HEK293 (cell line): ENCODE measurements at regions not wholly inside any gene's neighbourhood (a gene's known extent, or its start where the extent isn't known, plus 50 kb on each side); places are given as distances from the start of the nearest gene placed in this dataset.
"Not testable (repeated sequence)": the region's sequence is repeated elsewhere in the genome, so short reads cannot be mapped to it uniquely, and the experiment has no call there.

Experiments
- CTCF ChIA-PET: fragments of 350-600 bp; formaldehyde crosslinking; extraction: SDS; loops from one replicate; lab custom pipeline; 2021; ENCODE audit warnings: antibody characterized with exemption; lab: Yijun Ruan, JAX
- POLR2A ChIA-PET: fragments of 300-600 bp; formaldehyde crosslinking; extraction: SDS; loops from one replicate; lab custom pipeline; 2020; ENCODE audit warnings: antibody characterized with exemption, inconsistent platforms; lab: Yijun Ruan, JAX
- H3K27ac ChIP-seq: fragments of 200-500 bp; sonication (Bioruptor generic); 2 replicates; pipeline ENCODE4 v1.5.1; 2014; ENCODE audit warnings: low read depth, low read length, control low read depth, inconsistent platforms; ENCODE audit errors: extremely low read depth
- H3K36me3 ChIP-seq, 2 experiments: fragments of 200-500 bp in 1 of 2; sonication (Bioruptor generic) in 1 of 2; 1 replicate in 1 of 2; 2 replicates in 1 of 2; pipeline ENCODE4 v1.5.1; 2014 to 2017; ENCODE audit warnings: inconsistent platforms in 2 of 2, low read length in 2 of 2; ENCODE audit not compliant: control insufficient read depth in 2 of 2, insufficient read depth in 1 of 2
- H3K4me1 ChIP-seq: fragments of 200-500 bp; sonication (Bioruptor generic); 2 replicates; pipeline ENCODE4 v1.5.1; 2014; ENCODE audit warnings: mild to moderate bottlenecking, low read length, inconsistent platforms; ENCODE audit not compliant: control insufficient read depth, insufficient read depth
- H3K4me3 ChIP-seq: 2 replicates; pipeline ENCODE4 v1.5.1; 2011; ENCODE audit warnings: low read depth, mild to moderate bottlenecking, control low read depth, low read length, moderate library complexity
- H3K9me3 ChIP-seq: fragments of 200-500 bp; sonication (Bioruptor generic); 2 replicates; pipeline ENCODE4 v1.5.1; 2014; ENCODE audit warnings: low read depth, low read length, inconsistent platforms; ENCODE audit not compliant: control insufficient read depth, insufficient read depth
- BCL11B ChIP-seq: fragments of 450-650 bp; formaldehyde crosslinking; IDR thresholded peaks from 2 replicates; pipeline ENCODE4 v1.5.1; 2016; ENCODE audit warnings: low read depth, missing biosample characterization, missing genetic modification characterization
- HOXC10 ChIP-seq: sonication (generic); formaldehyde crosslinking; IDR thresholded peaks from 2 replicates; pipeline ENCODE4 v1.8.1; 2023; ENCODE audit warnings: mild to moderate bottlenecking, missing genetic modification reagents
- KLF9 ChIP-seq: fragments of 450-650 bp; formaldehyde crosslinking; IDR thresholded peaks from 2 replicates; pipeline ENCODE4 v1.5.1; 2016; ENCODE audit warnings: missing biosample characterization, missing genetic modification characterization, low read depth
- OSR2 ChIP-seq: fragments of 450-650 bp; formaldehyde crosslinking; IDR thresholded peaks from 2 replicates; pipeline ENCODE4 v1.5.1; 2016; ENCODE audit warnings: missing biosample characterization, missing genetic modification characterization
- SCRT1 ChIP-seq: fragments of 450-650 bp; formaldehyde crosslinking; IDR thresholded peaks from 2 replicates; pipeline ENCODE4 v1.5.1; 2016; ENCODE audit warnings: missing biosample characterization, missing genetic modification characterization, borderline replicate concordance
- SCRT2 ChIP-seq: fragments of 450-650 bp; formaldehyde crosslinking; IDR thresholded peaks from 2 replicates; pipeline ENCODE4 v1.5.1; 2016; ENCODE audit warnings: missing biosample characterization, missing genetic modification characterization
- SP3 ChIP-seq: fragments of 450-650 bp; formaldehyde crosslinking; IDR thresholded peaks from 2 replicates; pipeline ENCODE4 v1.5.1; 2016; ENCODE audit warnings: missing biosample characterization, missing genetic modification characterization
- YY1 ChIP-seq: fragments of 450-650 bp; formaldehyde crosslinking; IDR thresholded peaks from 2 replicates; pipeline ENCODE4 v1.5.1; 2018; ENCODE audit warnings: missing biosample characterization, missing genetic modification characterization
- ZIC2 ChIP-seq: fragments of 450-650 bp; formaldehyde crosslinking; IDR thresholded peaks from 2 replicates; pipeline ENCODE4 v1.5.1; 2016; ENCODE audit warnings: missing biosample characterization, missing genetic modification characterization
- ZNF114 ChIP-seq: fragments of 450-650 bp; formaldehyde crosslinking; IDR thresholded peaks from 2 replicates; pipeline ENCODE4 v1.5.0; 2017; ENCODE audit warnings: missing biosample characterization, missing genetic modification characterization
- ZNF140 ChIP-seq: fragments of 450-650 bp; formaldehyde crosslinking; IDR thresholded peaks from 2 replicates; pipeline ENCODE4 v1.5.1; 2016; ENCODE audit warnings: missing biosample characterization, missing genetic modification characterization
- ZNF2 ChIP-seq: fragments of 450-650 bp; formaldehyde crosslinking; IDR thresholded peaks from 2 replicates; pipeline ENCODE4 v1.5.1; 2016; ENCODE audit warnings: missing biosample characterization, missing genetic modification characterization
- ZNF223 ChIP-seq: fragments of 450-650 bp; formaldehyde crosslinking; IDR thresholded peaks from 2 replicates; pipeline ENCODE4 v1.5.1; 2016; ENCODE audit warnings: missing biosample characterization, missing genetic modification characterization
- ZNF23 ChIP-seq: fragments of 450-650 bp; formaldehyde crosslinking; IDR thresholded peaks from 2 replicates; pipeline ENCODE4 v1.5.1; 2016; ENCODE audit warnings: missing biosample characterization, missing genetic modification characterization, borderline replicate concordance
- ZNF24 ChIP-seq: fragments of 450-650 bp; formaldehyde crosslinking; IDR thresholded peaks from 2 replicates; pipeline ENCODE4 v1.5.1; 2016; ENCODE audit warnings: missing biosample characterization, missing genetic modification characterization
- ZNF311 ChIP-seq: fragments of 450-650 bp; formaldehyde crosslinking; IDR thresholded peaks from 2 replicates; pipeline ENCODE4 v1.5.1; 2017; ENCODE audit warnings: missing biosample characterization, missing genetic modification characterization, borderline replicate concordance
- ZNF335 ChIP-seq: fragments of 450-650 bp; formaldehyde crosslinking; conservative IDR thresholded peaks from 2 replicates; pipeline ENCODE4 v1.5.1; 2016; ENCODE audit warnings: missing biosample characterization, missing genetic modification characterization
- ZNF37A ChIP-seq: fragments of 450-650 bp; IDR thresholded peaks from 2 replicates; pipeline ENCODE4 v1.5.1; 2018; ENCODE audit warnings: missing biosample characterization, missing genetic modification characterization
- ZNF404 ChIP-seq: fragments of 450-650 bp; formaldehyde crosslinking; IDR thresholded peaks from 2 replicates; pipeline ENCODE4 v1.5.1; 2017; ENCODE audit warnings: missing biosample characterization, missing genetic modification characterization
- ZNF423 ChIP-seq: fragments of 450-650 bp; formaldehyde crosslinking; IDR thresholded peaks from 2 replicates; pipeline ENCODE4 v1.5.1; 2016; ENCODE audit warnings: missing biosample characterization, missing genetic modification characterization
- ZNF561 ChIP-seq: fragments of 450-650 bp; IDR thresholded peaks from 2 replicates; pipeline ENCODE4 v1.5.1; 2018; ENCODE audit warnings: missing biosample characterization, missing genetic modification characterization, borderline replicate concordance
- ZNF660 ChIP-seq: fragments of 450-650 bp; IDR thresholded peaks from 2 replicates; pipeline ENCODE4 v1.5.1; 2018; ENCODE audit warnings: missing biosample characterization, mild to moderate bottlenecking, missing genetic modification characterization
- ZNF792 ChIP-seq: fragments of 450-650 bp; formaldehyde crosslinking; IDR thresholded peaks from 2 replicates; pipeline ENCODE4 v1.5.1; 2016; ENCODE audit warnings: missing biosample characterization, missing genetic modification characterization
- TF ChIP-seq, protein P1 (sequence below): fragments of 450-650 bp; formaldehyde crosslinking; IDR thresholded peaks from 2 replicates; pipeline ENCODE4 v1.5.1; 2016; ENCODE audit warnings: missing biosample characterization, missing genetic modification characterization

DNA sequence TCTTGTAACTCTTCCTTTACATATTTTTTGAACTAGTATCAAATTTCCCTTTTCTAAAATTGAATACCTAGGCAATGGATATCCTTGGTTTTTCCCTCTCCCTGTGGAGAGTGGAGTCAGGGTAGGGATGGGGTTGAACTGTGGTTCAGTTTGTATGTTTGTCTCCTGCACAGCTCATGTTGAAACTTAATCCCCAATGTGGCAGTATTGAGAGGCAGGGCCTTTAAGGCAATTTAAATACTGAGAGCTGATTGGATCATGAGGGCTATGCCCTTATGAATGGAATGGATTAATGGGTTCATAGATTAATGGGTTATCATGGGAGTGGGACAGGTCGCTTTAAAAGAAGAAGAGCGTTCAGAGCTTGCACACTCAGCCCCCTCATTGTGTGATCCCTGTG, 127.2 kb upstream of the RGS6 start (continued):
- TF ChIP-seq, protein P1, sequence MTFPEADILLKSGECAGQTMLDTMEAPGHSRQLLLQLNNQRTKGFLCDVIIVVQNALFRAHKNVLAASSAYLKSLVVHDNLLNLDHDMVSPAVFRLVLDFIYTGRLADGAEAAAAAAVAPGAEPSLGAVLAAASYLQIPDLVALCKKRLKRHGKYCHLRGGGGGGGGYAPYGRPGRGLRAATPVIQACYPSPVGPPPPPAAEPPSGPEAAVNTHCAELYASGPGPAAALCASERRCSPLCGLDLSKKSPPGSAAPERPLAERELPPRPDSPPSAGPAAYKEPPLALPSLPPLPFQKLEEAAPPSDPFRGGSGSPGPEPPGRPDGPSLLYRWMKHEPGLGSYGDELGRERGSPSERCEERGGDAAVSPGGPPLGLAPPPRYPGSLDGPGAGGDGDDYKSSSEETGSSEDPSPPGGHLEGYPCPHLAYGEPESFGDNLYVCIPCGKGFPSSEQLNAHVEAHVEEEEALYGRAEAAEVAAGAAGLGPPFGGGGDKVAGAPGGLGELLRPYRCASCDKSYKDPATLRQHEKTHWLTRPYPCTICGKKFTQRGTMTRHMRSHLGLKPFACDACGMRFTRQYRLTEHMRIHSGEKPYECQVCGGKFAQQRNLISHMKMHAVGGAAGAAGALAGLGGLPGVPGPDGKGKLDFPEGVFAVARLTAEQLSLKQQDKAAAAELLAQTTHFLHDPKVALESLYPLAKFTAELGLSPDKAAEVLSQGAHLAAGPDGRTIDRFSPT, result no peak
- no peak for TF ChIP-seq ZNF24 (tag by site-specific recombination)
- no peak for TF ChIP-seq HOXC10

DNA sequence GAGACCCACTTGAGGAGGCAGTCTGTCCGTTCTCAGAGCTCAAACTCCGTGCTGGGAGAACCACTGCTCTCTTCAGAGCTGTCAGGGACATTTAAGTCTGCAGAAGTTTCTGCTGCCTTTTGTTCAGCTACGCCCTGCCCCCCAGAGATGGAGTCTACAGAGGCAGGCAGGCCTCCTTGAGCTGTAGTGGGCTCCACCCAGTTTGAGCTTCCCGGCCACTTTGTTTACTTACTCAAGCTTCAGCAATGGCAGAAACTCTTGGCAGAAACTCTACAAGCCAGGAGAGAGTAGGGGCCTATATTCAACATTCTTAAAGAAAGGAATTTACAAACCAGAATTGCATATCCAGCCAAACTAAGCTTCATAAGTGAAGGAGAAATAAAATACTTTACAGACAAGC, 125.2 kb upstream of the RGS6 start:
- H3K4me3 ChIP-seq, H3K27ac ChIP-seq, POLR2A ChIA-PET, H3K36me3 ChIP-seq, H3K9me3 ChIP-seq: not testable (repeated sequence)
- CTCF ChIA-PET, result interaction anchor here (1.6 kb wide), 1 partner anchor 48 kb away, joined by 4 read pairs; no protein-coding TSS in a partner anchor
- H3K4me1 ChIP-seq, result peaks cover 19% of the 10 kb centered on the region

DNA sequence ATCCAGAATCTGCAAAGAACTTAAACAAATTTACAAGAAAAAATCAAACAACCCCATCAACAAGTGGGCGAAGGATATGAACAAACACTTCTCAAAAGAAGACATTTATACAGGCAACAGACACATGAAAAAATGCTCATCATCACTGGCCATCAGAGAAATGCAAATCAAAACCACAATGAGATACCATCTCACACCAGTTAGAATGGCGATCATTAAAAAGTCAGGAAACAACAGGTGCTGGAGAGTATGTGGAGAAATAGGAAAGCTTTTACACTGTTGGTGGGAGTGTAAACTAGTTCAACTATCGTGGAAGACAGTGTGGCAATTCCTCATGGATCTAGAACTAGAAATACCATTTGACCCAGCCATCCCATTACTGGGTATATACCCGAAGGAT, 121.4 kb upstream of the RGS6 start:
- H3K27ac ChIP-seq, H3K4me1 ChIP-seq, H3K4me3 ChIP-seq, H3K36me3 ChIP-seq, POLR2A ChIA-PET, CTCF ChIA-PET, H3K9me3 ChIP-seq: not testable (repeated sequence)
- TF ChIP-seq SCRT2 (tag by site-specific recombination) (peak; percentile 62; the same call in 1 of the 2 replicates), SCRT1 (tag by site-specific recombination) (peak; percentile 57; the same call in 1 of the 2 replicates)

DNA sequence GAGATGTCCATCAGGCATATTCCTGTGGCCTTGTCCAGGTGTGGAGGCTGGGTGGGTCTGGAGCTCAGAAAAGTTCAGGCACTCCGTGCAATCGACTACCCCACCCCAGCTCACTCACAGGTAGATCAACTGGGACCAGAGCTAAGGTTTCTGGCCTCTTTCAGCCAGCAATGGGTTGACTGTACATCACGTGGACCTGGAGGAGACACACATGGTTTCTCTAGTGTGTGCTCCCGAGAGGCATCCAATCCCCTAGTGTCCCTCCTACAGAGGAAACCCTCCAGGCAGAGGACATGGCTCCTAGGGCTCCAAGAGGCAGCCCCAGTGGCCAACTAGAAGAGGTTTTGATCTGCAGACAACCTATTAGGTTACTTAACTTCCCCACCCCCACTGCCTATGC, 119.5 kb upstream of the RGS6 start:
- H3K36me3 ChIP-seq, result no peaks in the 10 kb centered on the region
- no peak overlapping the region for H3K27ac ChIP-seq
- no peak overlapping the region for H3K4me3 ChIP-seq
- ChIA-PET POLR2A (no interaction called here), CTCF (no interaction called here)
- no peak for TF ChIP-seq ZNF792 (tag by site-specific recombination)
- TF ChIP-seq ZNF311 (tag by site-specific recombination), result no peak
- no peak for TF ChIP-seq ZNF140 (tag by site-specific recombination)
- TF ChIP-seq YY1 (tag by site-specific recombination), result no peak
- no peaks in the 10 kb centered on the region for H3K4me1 ChIP-seq
- H3K9me3 ChIP-seq, result no peaks in the 10 kb centered on the region

DNA sequence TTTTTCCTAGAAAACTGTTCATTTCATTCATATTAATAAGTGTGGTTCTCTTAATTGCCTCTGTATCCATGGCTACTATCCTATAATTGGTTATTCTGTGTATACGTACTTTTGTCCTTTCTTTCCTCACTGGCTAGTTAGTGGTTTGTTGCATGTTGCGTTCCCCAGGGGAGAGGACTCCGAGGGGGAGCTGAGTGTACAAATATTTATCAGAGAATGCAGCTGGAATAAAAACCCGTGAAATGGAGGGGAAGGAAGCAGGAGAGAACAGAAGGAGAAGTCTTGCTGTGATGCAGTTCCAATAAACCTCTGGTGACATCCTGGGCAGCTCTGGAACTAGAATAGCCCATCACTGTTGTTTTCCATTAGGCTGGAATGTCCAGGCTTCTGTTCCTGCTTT, 117.1 kb upstream of the RGS6 start:
- TF ChIP-seq ZIC2, result peak; percentile 60
- TF ChIP-seq ZNF335 (tag by site-specific recombination), result no peak
- no peak for TF ChIP-seq ZNF37A (tag by site-specific recombination)
- no peaks in the 10 kb centered on the region for H3K36me3 ChIP-seq
- H3K4me1 ChIP-seq, result no peaks in the 10 kb centered on the region
- H3K27ac ChIP-seq, result no peak overlapping the region
- H3K9me3 ChIP-seq, result no peaks in the 10 kb centered on the region
- H3K4me3 ChIP-seq, result no peak overlapping the region
- CTCF ChIA-PET, result interaction anchor here (1.2 kb wide), 1 partner anchor 63 kb away, joined by 3 read pairs; no protein-coding TSS in a partner anchor
- POLR2A ChIA-PET, result no interaction called here

DNA sequence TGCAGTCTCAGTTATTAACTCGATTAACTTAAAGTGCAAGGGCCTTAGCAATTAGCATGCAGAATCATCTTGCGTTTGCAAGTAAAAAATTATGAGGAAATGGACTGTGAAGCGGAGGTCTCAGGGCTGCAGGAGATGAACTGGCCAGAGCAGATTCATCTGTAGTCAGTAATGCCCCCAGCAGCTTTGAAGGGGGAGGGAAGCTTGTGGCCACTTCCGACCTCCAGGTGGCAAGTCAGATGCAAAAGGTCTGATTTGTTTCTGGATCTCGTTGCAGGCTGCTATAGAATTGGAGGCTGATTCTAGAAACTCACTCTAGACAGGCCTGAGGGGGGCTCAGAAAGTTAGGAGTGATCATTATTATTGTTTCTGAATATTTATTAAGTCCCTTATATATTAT, 107.4 kb upstream of the RGS6 start:
- Histone ChIP-seq H3K4me1 (no peaks in the 10 kb centered on the region), H3K36me3 (no peaks in the 10 kb centered on the region), H3K4me3 (no peak overlapping the region), H3K9me3 (no peaks in the 10 kb centered on the region), H3K27ac (no peak overlapping the region)
- CTCF ChIA-PET, result no interaction called here
- TF ChIP-seq BCL11B (tag by site-specific recombination) (no peak), ZNF660 (tag by site-specific recombination) (no peak), KLF9 (tag by site-specific recombination) (no peak), ZNF561 (tag by site-specific recombination) (no peak), ZNF2 (tag by site-specific recombination) (no peak), ZNF114 (no peak), SP3 (tag by site-specific recombination) (no peak), ZNF404 (tag by site-specific recombination) (no peak), ZNF23 (tag by site-specific recombination) (no peak), ZNF423 (tag by site-specific recombination) (no peak), OSR2 (tag by site-specific recombination) (no peak), ZNF223 (tag by site-specific recombination) (no peak)
- POLR2A ChIA-PET, result no interaction called here
